Hypothalamus (tissue), 51 donors: ENCODE measurements at regions not wholly inside any gene's neighbourhood (a gene's known extent, or its start where the extent isn't known, plus 50 kb on each side); places are given as distances from the start of the nearest gene placed in this dataset.

Experiments
- DNase-seq, 51 donors: peaks; one replicate each; lab custom pipeline; 2025; lab: John Stamatoyannopoulos, UW

DNA sequence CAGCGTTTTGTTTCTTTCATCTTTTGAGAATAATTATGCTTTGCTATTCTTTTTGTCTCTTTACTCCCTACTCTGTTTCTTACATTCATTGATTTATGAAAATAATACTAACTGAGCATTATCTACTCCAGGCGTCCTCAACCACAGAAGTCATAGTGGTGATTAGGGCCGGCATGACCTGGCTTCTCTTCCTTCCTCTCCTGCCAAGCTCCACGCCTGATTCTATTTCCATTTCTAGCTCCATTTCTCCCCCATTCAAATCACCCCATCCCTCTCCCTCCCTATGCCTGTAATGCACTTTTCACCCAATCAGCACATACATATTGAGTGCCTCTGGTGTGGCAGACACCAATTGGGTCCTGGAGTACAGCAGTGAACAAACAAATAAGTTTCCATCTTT, 183.2 kb upstream of the GPR12 start:
- no peak for DNase-seq

DNA sequence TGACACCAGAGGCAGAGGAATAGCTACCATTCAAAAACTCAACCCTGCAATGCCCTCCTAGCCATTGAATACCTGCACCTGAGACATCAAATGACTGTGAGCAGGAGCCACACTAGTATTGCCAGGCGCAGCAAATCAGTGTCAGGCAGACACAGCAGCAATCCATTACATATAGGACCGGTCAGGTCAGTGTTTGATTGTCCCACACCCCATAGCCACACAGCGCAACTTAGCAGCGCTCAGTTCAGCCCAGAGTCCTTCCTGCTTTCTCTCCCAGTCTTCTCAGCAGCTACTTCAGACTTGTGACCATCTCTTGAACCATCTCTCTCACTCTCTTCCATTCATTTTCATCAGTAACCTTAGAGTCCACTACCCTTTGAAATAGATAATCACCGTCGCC, 181.6 kb upstream of the GPR12 start:
- no peak for DNase-seq

DNA sequence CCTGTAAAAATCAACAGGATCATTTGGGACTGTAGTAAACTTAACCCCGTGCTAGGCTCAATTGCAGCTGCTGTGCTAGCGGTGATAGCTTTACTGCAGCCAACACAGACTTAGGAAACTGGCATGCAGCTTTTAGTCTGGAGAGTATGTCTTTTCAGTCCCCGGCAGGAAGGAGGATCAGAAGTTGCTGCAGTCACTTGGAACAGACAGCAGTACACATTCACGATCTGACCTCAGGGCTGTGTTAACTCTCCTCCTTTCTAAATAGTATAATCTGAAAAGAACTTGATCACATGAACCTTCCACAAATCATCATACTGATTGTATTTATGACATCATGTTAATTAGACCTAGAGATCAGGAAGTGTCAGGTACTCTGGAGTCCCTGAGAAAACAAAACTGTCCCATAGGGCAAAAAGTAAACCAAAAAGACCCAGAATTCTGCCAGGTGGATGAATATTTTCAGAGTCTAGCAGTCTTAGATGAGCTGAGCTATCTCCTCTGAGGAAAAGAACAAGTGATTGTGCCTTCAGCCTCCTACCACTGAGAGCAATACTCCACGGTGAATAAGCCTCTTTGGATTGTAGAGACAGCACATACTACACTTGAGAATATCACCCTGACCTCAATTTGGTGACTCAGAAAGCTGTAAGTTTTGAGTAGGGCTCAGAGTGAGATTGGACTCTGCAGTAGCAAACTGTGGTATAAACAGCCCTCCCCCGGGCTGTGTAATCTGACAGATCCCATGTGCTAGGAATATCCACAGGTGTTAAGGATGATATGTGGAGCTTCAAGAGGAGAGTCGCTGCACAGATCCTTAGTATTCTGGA, 181.0 kb upstream of the GPR12 start:
- no peak for DNase-seq

DNA sequence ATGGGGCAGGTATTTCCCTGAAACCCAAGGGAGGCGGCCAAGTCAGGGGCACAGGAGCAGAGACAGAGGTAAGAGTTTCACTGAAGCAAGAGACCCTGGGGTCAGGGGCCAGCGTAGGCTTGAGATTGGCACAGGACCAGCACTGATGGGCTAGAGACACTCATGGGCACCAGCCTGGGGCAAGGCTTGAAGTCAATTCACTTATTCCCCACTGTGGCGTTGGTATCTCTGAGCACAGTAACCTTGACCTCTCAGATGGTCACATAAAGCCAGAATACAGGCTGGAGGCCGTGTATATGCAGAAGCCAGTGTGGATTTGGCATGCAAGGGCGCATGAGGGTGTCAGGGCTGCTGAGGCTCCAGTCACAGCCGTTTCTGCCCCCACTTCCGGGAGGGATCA, 173.5 kb upstream of the GPR12 start:
- DNase-seq, result no peak

DNA sequence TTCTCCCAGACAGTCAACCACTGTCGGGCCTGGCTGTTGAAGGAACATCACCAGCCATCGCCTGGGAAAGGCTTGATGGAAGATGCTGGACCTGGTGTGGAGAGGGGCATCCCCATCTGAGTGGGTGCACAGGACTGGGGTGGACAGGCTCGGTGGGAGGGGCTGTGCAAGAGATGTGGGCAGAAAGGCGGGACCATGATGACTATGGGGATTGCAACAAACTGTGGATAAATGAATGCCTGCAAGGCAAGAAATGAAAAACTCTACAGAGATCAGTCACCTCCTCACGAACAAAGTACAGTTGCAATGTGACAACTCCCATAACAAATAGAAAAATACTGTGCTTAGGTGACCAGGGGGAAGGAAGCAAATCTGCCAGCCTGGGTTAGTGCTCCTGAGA, 171.9 kb upstream of the GPR12 start:
- DNase-seq, result no peak

DNA sequence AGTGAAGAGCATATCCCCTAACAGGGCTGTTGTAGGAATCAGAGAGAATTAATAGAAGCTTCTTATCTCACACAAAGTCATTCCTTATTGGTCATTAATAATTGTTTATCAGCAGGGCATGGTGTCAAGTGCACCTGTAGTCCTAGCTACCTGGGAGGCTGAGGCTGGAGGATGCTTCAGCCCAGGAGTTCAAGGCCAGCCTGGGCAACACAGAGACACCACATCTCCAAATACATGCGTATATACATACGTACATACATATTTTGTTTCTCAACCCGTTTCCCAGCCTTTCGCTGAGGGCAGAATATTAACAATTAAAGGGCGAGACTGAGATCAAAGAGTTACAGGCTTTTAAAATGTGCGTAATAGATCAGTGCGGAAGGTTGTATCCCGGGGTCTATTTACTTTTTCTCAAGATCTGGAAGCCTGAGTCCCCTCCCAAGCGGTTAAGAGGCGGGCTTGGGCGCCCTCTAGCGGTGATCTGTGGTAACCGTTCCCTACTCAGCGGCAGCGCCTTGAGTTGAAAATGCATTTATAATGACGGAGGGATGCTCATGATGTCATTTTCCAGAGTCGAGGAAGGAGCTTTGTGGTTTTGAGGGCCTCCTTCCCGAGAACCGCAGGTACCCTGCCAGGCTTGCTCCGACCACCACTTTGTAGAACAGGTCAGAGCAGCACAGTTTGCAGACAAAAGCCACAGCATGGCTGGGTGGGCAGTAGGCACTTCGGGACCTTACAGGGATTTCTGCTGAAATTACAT, 169.6 kb upstream of the GPR12 start:
- peak in 48 of 51 donors; percentile 5 to 85 (median 50) for DNase-seq

DNA sequence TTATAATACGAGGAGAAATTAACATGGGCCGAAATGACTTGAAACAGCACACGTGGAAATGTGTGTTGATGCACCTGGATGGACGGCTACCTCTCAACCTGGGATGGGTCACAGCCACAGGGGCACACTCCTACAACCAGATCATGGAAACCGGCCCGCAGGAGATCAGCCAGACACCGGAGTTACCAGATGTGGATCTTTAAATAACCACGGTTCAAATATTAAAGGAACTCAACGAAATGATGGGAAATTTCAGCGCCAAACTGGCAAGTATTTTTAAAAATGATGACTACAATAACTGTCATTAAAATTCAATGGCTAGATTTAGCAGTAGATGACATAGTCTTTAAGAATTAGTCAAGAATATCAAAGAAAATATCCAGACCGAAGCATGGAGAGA, 166.9 kb upstream of the GPR12 start:
- no peak for DNase-seq

DNA sequence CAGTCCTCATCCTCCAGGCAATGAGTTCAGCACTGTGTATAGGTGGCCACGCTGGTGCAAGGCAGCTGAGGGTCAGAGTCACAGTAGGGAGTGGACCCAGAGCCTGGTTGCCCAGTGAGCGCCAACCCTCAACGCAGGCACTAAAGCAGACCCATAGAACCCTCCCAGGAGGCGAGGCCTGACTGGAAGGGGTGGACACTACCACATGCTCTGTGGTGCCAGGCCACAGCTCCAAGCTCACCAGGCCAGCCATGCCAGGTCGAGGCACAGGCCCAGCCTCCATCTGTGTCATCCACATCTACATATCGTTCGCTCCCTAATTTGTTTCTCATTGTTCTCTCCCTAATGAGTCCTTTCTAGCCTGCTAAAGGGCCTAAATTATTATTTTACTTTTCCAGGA, 165.8 kb upstream of the GPR12 start:
- DNase-seq, result no peak

DNA sequence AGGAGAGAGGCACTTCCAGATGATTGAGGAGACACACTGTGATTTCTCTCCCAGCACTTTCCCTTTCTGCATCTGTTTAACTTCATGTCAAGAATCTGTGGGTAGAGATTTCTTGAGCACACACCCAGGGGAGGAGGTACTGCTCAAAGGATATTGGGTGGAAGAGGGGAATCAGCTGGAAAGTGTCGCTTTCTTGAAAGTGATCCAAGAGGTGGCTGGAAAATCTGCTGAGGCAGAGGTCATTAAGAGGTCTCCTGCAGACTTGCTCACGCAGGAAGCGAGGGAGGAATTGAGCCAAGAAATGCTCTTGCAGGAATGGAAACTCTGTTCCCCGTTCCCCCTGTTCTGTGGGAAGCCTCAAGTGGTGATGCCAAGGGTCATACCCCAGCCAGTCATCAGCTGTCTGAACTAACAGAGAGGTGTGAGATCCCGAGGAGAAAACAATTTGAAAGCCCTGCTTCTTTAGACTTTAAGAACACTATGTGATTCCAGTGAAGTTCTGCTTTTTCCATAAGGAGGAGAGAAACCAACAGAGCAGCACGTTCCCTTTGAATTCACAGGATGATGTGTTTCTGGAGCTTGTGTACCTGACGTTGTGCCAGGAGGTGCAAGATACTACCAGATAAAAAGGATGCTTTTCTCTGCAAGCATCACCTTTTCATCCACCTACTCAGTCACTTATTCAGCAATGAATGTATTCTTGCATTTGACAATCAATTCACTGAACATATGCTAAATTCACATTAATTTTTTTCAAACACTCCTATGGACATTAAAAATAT, 163.4 kb upstream of the GPR12 start:
- peak in 1 of 51 donors; percentile 10 for DNase-seq

DNA sequence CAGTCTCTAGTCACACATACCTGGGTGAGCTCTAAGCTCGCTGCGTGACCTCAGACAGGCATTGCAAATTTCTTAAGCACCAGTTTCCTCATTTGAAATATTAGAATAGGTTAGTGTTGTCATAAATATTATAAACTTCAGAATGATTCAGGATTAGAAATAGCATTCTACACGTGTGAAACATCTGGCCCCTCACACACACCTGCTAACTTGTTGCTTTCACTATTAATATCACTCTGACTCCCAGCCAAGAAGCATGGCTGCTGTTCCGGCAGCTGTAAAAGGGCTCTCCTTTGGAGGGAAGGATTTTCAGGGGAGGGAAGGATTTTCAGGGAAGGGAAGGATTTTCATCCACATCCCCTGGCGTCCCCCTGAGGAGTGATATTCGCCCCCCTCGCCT, 161.3 kb upstream of the GPR12 start:
- DNase-seq, result no peak

DNA sequence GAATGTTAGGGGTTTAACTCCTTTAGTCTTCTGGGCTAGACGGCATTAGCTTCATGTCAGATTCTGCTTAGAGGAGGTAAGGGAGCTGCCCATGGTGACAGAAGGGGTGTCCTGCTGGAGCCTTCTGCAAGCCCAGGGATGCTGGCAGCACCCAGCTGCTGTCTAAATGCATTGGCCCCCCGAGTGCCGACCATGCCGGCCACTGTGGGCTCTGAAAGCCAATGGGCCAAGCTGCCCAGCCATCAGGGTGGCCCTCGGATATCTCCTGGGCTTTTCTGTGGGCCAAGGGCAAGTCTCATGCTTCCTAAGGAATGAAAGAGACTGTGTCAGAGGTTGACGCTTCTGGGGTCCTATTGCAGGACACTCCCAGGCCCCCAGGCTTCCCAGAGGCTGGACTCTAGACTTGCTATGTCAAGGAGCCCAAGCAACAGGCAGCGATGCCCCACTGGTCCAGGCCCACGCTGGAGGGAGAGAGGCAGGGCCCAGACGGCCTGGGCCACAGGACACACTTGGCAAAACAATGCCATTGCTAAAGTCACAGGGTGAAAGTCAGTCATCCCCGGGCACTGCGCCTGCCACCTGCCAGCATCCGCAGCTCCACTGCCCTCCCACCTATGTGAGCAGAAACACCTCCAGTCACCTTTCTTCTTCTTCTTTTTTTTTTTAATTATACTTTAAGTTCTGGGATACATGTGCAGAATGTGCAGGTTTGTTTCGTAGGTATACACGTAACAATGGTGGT, 160.2 kb upstream of the GPR12 start:
- no peak for DNase-seq

DNA sequence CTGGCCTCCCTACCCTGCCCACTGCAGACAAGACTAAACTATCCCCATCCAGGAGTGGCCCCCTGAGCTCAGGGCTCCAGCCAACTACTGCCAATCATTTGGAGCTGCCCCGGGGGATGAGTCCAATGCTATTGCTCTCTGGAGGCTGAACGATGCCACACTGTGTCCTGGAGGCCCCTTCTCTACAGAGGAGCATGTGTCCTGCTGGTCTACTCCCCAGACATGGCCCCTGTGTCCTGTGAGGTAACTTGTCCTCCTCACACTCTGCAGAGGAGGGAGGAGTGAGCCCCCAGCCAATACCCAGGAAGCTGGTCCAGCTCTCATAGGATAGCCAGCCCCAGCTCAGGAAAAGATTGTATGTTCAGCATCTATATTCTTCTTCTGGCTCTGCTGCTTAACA, 159.1 kb upstream of the GPR12 start:
- no peak for DNase-seq

DNA sequence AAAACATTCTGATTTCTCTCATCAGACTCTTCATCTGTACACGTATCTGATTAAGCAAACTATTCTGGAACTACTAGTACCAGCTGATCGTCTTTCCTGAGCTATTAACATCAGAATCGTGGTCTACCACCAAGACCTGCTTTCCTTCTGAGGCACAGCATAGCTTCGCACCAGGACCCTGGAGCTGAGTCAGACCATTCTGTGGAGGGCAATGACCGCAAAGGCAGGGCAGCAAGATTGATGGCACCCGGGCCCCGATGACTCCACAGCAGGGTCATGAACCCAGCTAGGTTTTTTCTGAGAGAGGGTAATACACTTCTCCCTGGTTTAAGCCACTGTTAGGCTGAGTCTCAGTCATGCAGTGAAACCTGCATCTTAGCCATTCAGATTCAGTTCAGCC, 158.7 kb upstream of the GPR12 start:
- no peak for DNase-seq

DNA sequence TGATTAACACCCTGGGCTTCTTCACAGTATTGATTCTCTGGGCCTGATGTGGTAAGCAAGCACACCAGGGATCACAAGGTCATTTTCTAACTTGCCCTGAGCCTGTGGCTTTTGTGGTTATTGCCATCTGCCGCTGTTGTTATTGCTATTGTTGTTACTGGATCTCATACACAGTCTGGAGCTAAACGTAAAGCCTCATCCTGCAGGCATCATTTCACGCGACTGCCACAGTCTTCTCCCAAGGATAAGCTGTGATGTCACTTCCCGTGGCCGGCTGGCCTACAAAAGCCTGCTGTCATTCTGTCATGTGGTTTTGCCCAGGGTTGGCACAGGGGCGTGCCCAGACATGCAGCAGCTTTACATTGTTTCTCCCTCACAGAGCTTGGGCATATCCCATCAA, 154.0 kb upstream of the GPR12 start:
- DNase-seq, result peak in 5 of 51 donors; percentile 2 to 13 (median 5)

DNA sequence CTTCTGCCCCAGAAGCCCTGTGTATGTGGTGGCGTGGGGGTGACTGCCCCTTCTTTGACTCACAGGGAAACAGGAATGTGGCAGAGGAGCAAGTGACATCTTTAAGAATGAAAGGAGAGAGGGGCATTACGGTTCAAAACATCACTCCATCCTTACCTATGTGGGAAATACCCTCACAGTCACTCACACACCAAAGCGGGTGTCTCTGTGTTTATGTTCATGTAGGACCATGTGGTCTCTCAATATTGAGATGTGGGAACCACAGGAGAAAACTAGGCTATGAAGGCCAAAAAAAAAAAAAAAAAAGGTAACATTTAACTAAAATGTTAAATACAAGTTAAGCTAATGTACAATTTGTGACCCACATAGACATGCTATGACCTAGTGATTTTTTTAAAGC, 153.6 kb upstream of the GPR12 start:
- DNase-seq, result no peak

DNA sequence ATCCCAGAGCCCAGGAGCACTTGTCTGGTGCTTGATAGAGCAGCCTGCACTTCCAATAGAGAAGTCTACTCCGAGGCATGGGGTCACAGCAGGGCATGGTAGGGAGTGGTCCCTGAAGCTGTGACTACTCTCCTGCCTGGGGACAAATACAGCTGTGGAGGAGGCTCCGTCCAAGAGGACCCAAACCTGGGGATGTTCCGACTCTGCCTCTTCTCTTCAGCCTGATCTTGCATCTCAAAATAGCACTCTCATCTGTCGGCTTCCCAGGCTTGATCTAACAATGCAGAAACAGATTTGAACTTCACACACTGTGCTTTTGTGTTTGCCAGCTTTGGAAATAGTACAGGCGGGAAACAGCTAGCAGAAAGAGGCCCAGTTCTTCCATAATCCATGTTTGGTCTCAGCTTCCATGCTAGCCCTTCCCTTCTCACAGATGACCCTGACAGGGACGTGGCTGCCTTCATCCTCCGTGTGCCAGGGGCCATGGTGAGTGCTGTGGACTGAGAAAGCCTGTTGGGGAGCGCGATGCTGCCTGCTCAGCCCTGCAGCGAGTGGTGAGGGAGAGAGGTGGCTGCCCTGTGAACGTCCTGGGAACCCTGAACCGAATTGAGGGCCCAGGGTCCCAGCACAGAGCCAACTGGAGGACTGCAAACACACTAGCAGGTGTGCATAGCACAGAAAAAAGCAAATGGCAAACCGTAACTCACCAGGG, 150.3 kb upstream of the GPR12 start:
- peak in 2 of 51 donors; percentile 8 for DNase-seq

DNA sequence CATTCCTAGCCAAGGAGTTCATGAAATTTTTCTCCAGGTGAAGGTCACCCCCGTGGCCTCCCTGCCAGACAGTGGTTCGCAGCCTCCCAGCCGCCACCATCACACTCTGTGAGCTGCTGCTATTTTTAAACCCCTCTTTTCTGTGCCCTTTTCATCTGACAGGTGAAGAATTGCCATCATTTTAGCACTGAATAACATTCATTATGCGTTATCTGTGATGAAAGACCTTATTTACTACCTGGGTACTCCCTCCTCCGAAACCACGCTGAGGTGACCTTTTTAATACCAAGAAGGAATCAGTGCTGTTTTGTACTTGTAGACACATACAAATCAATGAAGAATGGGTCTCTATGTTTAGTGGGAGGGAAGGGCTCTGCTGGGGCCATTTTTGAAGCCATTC, 148.9 kb upstream of the GPR12 start:
- no peak for DNase-seq

DNA sequence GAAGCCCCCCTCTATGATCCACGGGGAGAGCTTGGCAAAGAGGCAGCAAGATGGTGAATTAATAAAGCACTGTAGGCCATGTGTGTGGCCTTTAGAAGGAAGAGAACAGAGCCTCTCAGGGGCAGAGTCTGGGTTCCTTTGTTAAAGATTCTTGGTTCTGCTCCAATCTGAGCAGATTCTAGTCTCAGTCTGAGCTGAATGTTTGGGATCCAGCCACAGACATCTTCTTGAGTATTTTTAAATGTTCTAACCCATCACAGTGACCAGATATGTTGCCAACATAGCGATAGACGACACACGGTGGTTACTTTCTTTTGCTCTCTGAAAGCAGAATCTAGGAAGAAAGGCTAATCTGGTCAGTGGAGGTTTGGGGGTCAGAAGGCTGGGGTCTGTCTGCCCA, 147.5 kb upstream of the GPR12 start:
- no peak for DNase-seq

DNA sequence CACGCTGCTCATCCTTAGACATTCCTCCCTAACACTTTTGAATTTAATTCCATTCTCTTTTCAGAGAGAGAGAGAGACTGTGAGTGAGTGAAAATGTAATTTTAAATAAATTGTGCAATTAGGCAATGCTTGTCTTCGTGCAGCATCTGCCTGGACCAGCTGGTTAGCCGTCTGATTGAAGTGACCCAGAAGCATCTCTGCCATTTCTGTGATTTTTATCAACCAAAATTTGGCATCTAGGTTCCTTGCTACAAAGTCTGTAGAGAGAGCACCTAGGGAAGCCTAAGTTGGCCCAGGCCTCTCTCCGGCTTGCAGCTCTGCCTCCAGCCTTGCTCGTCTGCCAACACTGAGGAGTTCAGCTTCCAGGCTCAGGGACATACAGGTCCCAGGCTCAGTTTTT, 138.6 kb upstream of the GPR12 start:
- no peak for DNase-seq
